HG03045 (cell line): ENCODE measurements at regions not wholly inside any gene's neighbourhood (a gene's known extent, or its start where the extent isn't known, plus 50 kb on each side); places are given as distances from the start of the nearest gene placed in this dataset.
"Not testable (repeated sequence)": the region's sequence is repeated elsewhere in the genome, so short reads cannot be mapped to it uniquely, and the experiment has no call there.

Source experiments
- ATAC-seq: cut with Tn5 transposase; IDR thresholded peaks from one replicate; pipeline ENCODE4 v1.9.1; 2021; ENCODE audit warnings: mild to moderate bottlenecking, moderate library complexity; ENCODE audit not compliant: unreplicated experiment

GRCh38 chr5:34420191-34420590 lies 235.9 kb upstream of the RAI14 start:
- ATAC-seq = not testable (repeated sequence)

GRCh38 chr5:34436761-34437501 lies 219.2 kb upstream of the RAI14 start:
- no peak for ATAC-seq

- ATAC-seq = no peak
Observed at GRCh38 chr5:34439601-34440000, 216.5 kb upstream of the RAI14 start.

- not testable (repeated sequence) for ATAC-seq
Observed at GRCh38 chr5:34441767-34442166, 214.4 kb upstream of the RAI14 start.

GRCh38 chr5:34447424-34447823 lies 208.7 kb upstream of the RAI14 start:
- ATAC-seq = no peak

- ATAC-seq = no peak
Observed at GRCh38 chr5:34449639-34450038, 206.5 kb upstream of the RAI14 start.

- ATAC-seq = no peak
Observed at GRCh38 chr5:34450338-34450737, 205.8 kb upstream of the RAI14 start.

- ATAC-seq = no peak
Observed at GRCh38 chr5:34452170-34452828, 203.8 kb upstream of the RAI14 start.

GRCh38 chr5:34455098-34455497 lies 201.0 kb upstream of the RAI14 start:
- no peak for ATAC-seq

- ATAC-seq = no peak
Observed at GRCh38 chr5:34459908-34460307, 196.2 kb upstream of the RAI14 start.

GRCh38 chr5:34460496-34460895 lies 195.6 kb upstream of the RAI14 start:
- ATAC-seq = no peak

GRCh38 chr5:34464829-34465228 lies 191.3 kb upstream of the RAI14 start:
- ATAC-seq = no peak

- ATAC-seq = not testable (repeated sequence)
Observed at GRCh38 chr5:34465301-34465700, 190.8 kb upstream of the RAI14 start.

- ATAC-seq = not testable (repeated sequence)
Observed at GRCh38 chr5:34466519-34467388, 189.4 kb upstream of the RAI14 start.

- ATAC-seq = no peak
Observed at GRCh38 chr5:34467436-34467835, 188.7 kb upstream of the RAI14 start.

- ATAC-seq = not testable (repeated sequence)
Observed at GRCh38 chr5:34467984-34468383, 188.1 kb upstream of the RAI14 start.

- ATAC-seq = no peak
Observed at GRCh38 chr5:34469971-34470370, 186.2 kb upstream of the RAI14 start.

- ATAC-seq = no peak
Observed at GRCh38 chr5:34474573-34475021, 181.5 kb upstream of the RAI14 start.

- no peak for ATAC-seq
Observed at GRCh38 chr5:34475249-34475966, 180.7 kb upstream of the RAI14 start.

GRCh38 chr5:34476941-34477565 lies 179.1 kb upstream of the RAI14 start:
- no peak for ATAC-seq
